ENCODE measurements at regions not wholly inside any gene's neighbourhood (a gene's known extent, or its start where the extent isn't known, plus 50 kb on each side); places are given as distances from the start of the nearest gene placed in this dataset.
A peak's percentile ranks its signal among the peaks of the same experiment; 100 is the strongest.

- CTCF ChIA-PET, result interaction anchor here (1.0 to 2.0 kb wide), 3 partner anchors 234 to 381 kb away, joined by 3 to 10 read pairs (median 6); no protein-coding TSS in a partner anchor
- no peak for TF ChIP-seq CTCF (IDR thresholded peaks at IDR 0.05; ENCODE audit: unreplicated experiment)
- Mint-ChIP-seq H3K27me3 (ENCODE audit: unreplicated experiment) (peaks cover 13% of the 10 kb centered on the region), H3K36me3 (ENCODE audit: insufficient read depth, unreplicated experiment) (no peaks in the 10 kb centered on the region), H3K4me1 (ENCODE audit: low read depth, unreplicated experiment) (no peaks in the 10 kb centered on the region), H3K27ac (ENCODE audit: unreplicated experiment) (no peak overlapping the region), H3K4me3 (ENCODE audit: low read depth, unreplicated experiment) (no peak overlapping the region), H3K9me3 (ENCODE audit: low read depth, unreplicated experiment) (peaks cover 2% of the 10 kb centered on the region)
- intact Hi-C loops (cut with micrococcal nuclease; ENCODE audit: unreplicated experiment), result loop anchor here (5.0 kb wide), 2 partner anchors 381 to 556 kb away; no protein-coding TSS in a partner anchor
- peak; percentile 50 for DNase-seq
- BruUV-seq (replicated peaks), result no TSS peak
Observed at GRCh38 chr10:111756217-111757061, 427.1 kb downstream of the GPAM start.

GRCh38 chr10:111758593-111758992 lies 425.0 kb downstream of the GPAM start:
- Mint-ChIP-seq H3K4me1 (ENCODE audit: low read depth, unreplicated experiment) (no peaks in the 10 kb centered on the region), H3K36me3 (ENCODE audit: insufficient read depth, unreplicated experiment) (no peaks in the 10 kb centered on the region), H3K27me3 (ENCODE audit: unreplicated experiment) (peaks cover 15% of the 10 kb centered on the region), H3K27ac (ENCODE audit: unreplicated experiment) (no peak overlapping the region), H3K4me3 (ENCODE audit: low read depth, unreplicated experiment) (no peak overlapping the region), H3K9me3 (ENCODE audit: low read depth, unreplicated experiment) (peaks cover 2% of the 10 kb centered on the region)
- CTCF ChIA-PET, result no interaction called here
- BruUV-seq (replicated peaks), result no TSS peak
- intact Hi-C loops (cut with micrococcal nuclease; ENCODE audit: unreplicated experiment), result loop anchor here (5.0 kb wide), 2 partner anchors 379 to 554 kb away; no protein-coding TSS in a partner anchor
- DNase-seq, result no peak
- no peak for TF ChIP-seq CTCF (IDR thresholded peaks at IDR 0.05; ENCODE audit: unreplicated experiment)

GRCh38 chr10:111762114-111762513 lies 421.5 kb downstream of the GPAM start:
- Mint-ChIP-seq H3K4me3 (ENCODE audit: low read depth, unreplicated experiment) (no peak overlapping the region), H3K9me3 (ENCODE audit: low read depth, unreplicated experiment) (peaks cover 2% of the 10 kb centered on the region), H3K36me3 (ENCODE audit: insufficient read depth, unreplicated experiment) (no peaks in the 10 kb centered on the region), H3K27me3 (ENCODE audit: unreplicated experiment) (peaks cover 25% of the 10 kb centered on the region), H3K27ac (ENCODE audit: unreplicated experiment) (no peak overlapping the region), H3K4me1 (ENCODE audit: low read depth, unreplicated experiment) (no peaks in the 10 kb centered on the region)
- no TSS peak for BruUV-seq (replicated peaks)
- CTCF ChIA-PET, result no interaction called here
- intact Hi-C loops (cut with micrococcal nuclease; ENCODE audit: unreplicated experiment), result loop anchor here (5.0 kb wide), 1 partner anchor 230 kb away; no protein-coding TSS in a partner anchor
- TF ChIP-seq CTCF (IDR thresholded peaks at IDR 0.05; ENCODE audit: unreplicated experiment), result no peak
- no peak for DNase-seq

GRCh38 chr10:111765216-111765615 lies 418.3 kb downstream of the GPAM start:
- H3K36me3 Mint-ChIP-seq (ENCODE audit: insufficient read depth, unreplicated experiment), result no peaks in the 10 kb centered on the region
- CTCF ChIA-PET, result no interaction called here
- no peak overlapping the region for H3K4me3 Mint-ChIP-seq (ENCODE audit: low read depth, unreplicated experiment)
- no peak overlapping the region for H3K27ac Mint-ChIP-seq (ENCODE audit: unreplicated experiment)
- intact Hi-C loops (cut with micrococcal nuclease; ENCODE audit: unreplicated experiment), result no loop called here
- DNase-seq, result no peak
- TF ChIP-seq CTCF (IDR thresholded peaks at IDR 0.05; ENCODE audit: unreplicated experiment), result no peak
- H3K27me3 Mint-ChIP-seq (ENCODE audit: unreplicated experiment), result peaks cover 11% of the 10 kb centered on the region
- no peaks in the 10 kb centered on the region for H3K4me1 Mint-ChIP-seq (ENCODE audit: low read depth, unreplicated experiment)
- BruUV-seq (replicated peaks), result no TSS peak
- H3K9me3 Mint-ChIP-seq (ENCODE audit: low read depth, unreplicated experiment), result no peaks in the 10 kb centered on the region
